Lung (tissue), 11 donors: ENCODE measurements at regions not wholly inside any gene's neighbourhood (a gene's known extent, or its start where the extent isn't known, plus 50 kb on each side); places are given as distances from the start of the nearest gene placed in this dataset.
A peak's percentile ranks its signal among the peaks of the same experiment; 100 is the strongest.

ENCODE experiments used
- ATAC-seq: fragments of 200-7000 bp; cut with Tn5 transposase; one replicate; pipeline ENCODE4 v1.9.1; 2020; ENCODE audit warnings: moderate number of reproducible peaks; ENCODE audit not compliant: insufficient read depth, low FRiP score
- DNase-seq, 3 donors: peaks; one replicate each; pipeline ENCODE4 v3.0.0-alpha.2; 2013 to 2017
- H3K27ac ChIP-seq, 2 donors: one replicate each; pipeline ENCODE4 v1.5.1; 2013; ENCODE audit warnings: mild to moderate bottlenecking in 2 of 2, moderate library complexity in 2 of 2, control low read depth in 1 of 2, inconsistent platforms in 1 of 2, low read depth in 1 of 2, low read length in 1 of 2
- H3K27me3 ChIP-seq, 3 donors: one replicate each; pipeline ENCODE4 v1.5.1; 2013; ENCODE audit warnings: low read length in 2 of 3; ENCODE audit not compliant: control insufficient read depth in 3 of 3, insufficient read depth in 3 of 3
- H3K36me3 ChIP-seq, 4 donors: one replicate each; pipeline ENCODE4 v1.5.1; 2013; ENCODE audit warnings: low read length in 4 of 4, mild to moderate bottlenecking in 1 of 4, moderate library complexity in 1 of 4; ENCODE audit not compliant: control insufficient read depth in 4 of 4, insufficient read depth in 4 of 4
- H3K4me1 ChIP-seq, 5 donors: one replicate each; pipeline ENCODE4 v1.5.1; 2013; ENCODE audit warnings: low read length in 5 of 5, mild to moderate bottlenecking in 2 of 5, moderate library complexity in 1 of 5; ENCODE audit not compliant: control insufficient read depth in 5 of 5, insufficient read depth in 5 of 5
- H3K4me3 ChIP-seq: one replicate; pipeline ENCODE4 v1.5.1; 2013; ENCODE audit warnings: mild to moderate bottlenecking, control low read depth, moderate library complexity
- H3K9ac ChIP-seq, 2 donors: one replicate each; pipeline ENCODE4 v1.5.1; 2013; ENCODE audit warnings: low read length in 2 of 2, control low read depth in 1 of 2; ENCODE audit not compliant: insufficient read depth in 1 of 2
- H3K9me3 ChIP-seq, 4 donors: one replicate each; pipeline ENCODE4 v1.5.1; 2013; ENCODE audit warnings: low read length in 3 of 4, mild to moderate bottlenecking in 1 of 4, moderate library complexity in 1 of 4; ENCODE audit not compliant: control insufficient read depth in 4 of 4, insufficient read depth in 3 of 4
- CTCF ChIP-seq: IDR thresholded peaks from 2 replicates; pipeline ENCODE4 v1.5.1; 2012; ENCODE audit warnings: mild to moderate bottlenecking; ENCODE audit errors: control extremely low read depth, extremely low read depth
- WGBS, 2 donors: extraction: QIAGEN DNeasy Blood & Tissue Kit; methylation state at CpG; one replicate each; pipeline ENCODE4 v1.1.7; 2013; 5-methylcytosine and 5-hydroxymethylcytosine counted together
- donor health status: control.
- donor health status: control.
- donor health status: Bipolar disorder and iron deficiency.
- donor health status: healthy.
- donor health status: DM: yes; HTN: yes; CAD: no.

GRCh38 chr17:71180801-71181385 lies 939.9 kb upstream of the SOX9 start:
- TF ChIP-seq CTCF = no peak
- Histone ChIP-seq H3K27ac (no peak overlapping the region), H3K9ac (no peak overlapping the region), H3K4me3 (no peak overlapping the region), H3K27me3 (no peaks in the 10 kb centered on the region), H3K9me3 (no peaks in the 10 kb centered on the region), H3K4me1 (peaks cover 0 to 7% (median 0%) of the 10 kb centered on the region in 5 donors), H3K36me3 (no peaks in the 10 kb centered on the region)
- WGBS, 2 donors = 46 to 59% methylated on average over 6 of the region's 6 CpGs
- ATAC-seq (no peak), DNase-seq (peak; percentile 58 to 80 (median 71))

- WGBS, 2 donors = 65 to 86% methylated on average over 4 of the region's 4 CpGs
- TF ChIP-seq CTCF = no peak
- no peak for ATAC-seq
Measured at GRCh38 chr17:71183066-71183660, 937.7 kb upstream of the SOX9 start.

GRCh38 chr17:71184716-71185115 lies 936.1 kb upstream of the SOX9 start:
- Histone ChIP-seq H3K36me3 (no peaks in the 10 kb centered on the region), H3K9me3 (no peaks in the 10 kb centered on the region), H3K9ac (no peak overlapping the region), H3K27me3 (no peaks in the 10 kb centered on the region), H3K27ac (no peak overlapping the region), H3K4me3 (no peak overlapping the region), H3K4me1 (peaks cover 0 to 4% (median 0%) of the 10 kb centered on the region in 5 donors)
- ATAC-seq (no peak), DNase-seq (no peak)
- WGBS, 2 donors = 79 to 85% methylated on average over 4 of the region's 4 CpGs
- TF ChIP-seq CTCF = no peak

More at GRCh38 chr17:71183066-71183660, 937.7 kb upstream of the SOX9 start:
- no peaks in the 10 kb centered on the region for H3K36me3 ChIP-seq
- peaks cover 0 to 4% (median 0%) of the 10 kb centered on the region in 5 donors for H3K4me1 ChIP-seq
- no peak overlapping the region for H3K27ac ChIP-seq
- no peak for DNase-seq
- H3K9me3 ChIP-seq = no peaks in the 10 kb centered on the region
- no peak overlapping the region for H3K9ac ChIP-seq
- no peaks in the 10 kb centered on the region for H3K27me3 ChIP-seq
- no peak overlapping the region for H3K4me3 ChIP-seq
